GM21786 (cell line): ENCODE measurements at regions not wholly inside any gene's neighbourhood (a gene's known extent, or its start where the extent isn't known, plus 50 kb on each side); places are given as distances from the start of the nearest gene placed in this dataset.
"Not testable (repeated sequence)": the region's sequence is repeated elsewhere in the genome, so short reads cannot be mapped to it uniquely, and the experiment has no call there.

Experiments used
- ATAC-seq: cut with Tn5 transposase; IDR thresholded peaks from one replicate; pipeline ENCODE4 v1.9.1; 2021; ENCODE audit not compliant: unreplicated experiment

GRCh38 chr13:90447734-90448101, 899.8 kb upstream of the MIR17HG start:
- ATAC-seq: no peak

- ATAC-seq: no peak
Observed at GRCh38 chr13:90448466-90449037, 898.9 kb upstream of the MIR17HG start.

GRCh38 chr13:90453342-90453741, 894.1 kb upstream of the MIR17HG start:
- no peak for ATAC-seq

- no peak for ATAC-seq
Observed at GRCh38 chr13:90454002-90454636, 893.4 kb upstream of the MIR17HG start.

DNA sequence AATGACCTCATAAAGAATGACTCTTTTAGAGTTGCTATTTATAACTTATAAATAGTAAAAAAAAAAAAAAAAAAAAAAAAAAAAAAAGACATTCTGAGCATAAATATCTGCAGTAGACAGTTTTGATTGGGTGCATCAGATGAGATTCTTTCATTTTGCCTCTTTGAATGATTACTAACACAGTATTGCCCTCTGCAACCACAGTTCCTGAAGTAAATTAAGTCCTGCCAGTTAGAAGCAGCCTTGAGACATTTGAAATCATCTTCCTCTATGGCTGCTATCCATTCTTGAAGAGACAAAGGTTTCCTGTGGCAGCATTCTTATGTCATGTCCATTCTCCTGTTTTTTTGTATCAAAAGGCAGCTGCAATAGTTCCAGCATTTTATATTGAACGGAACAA, 892.4 kb upstream of the MIR17HG start:
- no peak for ATAC-seq

GRCh38 chr13:90455823-90456222, 891.7 kb upstream of the MIR17HG start:
- ATAC-seq: no peak

- ATAC-seq: no peak
Observed at GRCh38 chr13:90461398-90461797, 886.1 kb upstream of the MIR17HG start.

- no peak for ATAC-seq
Observed at GRCh38 chr13:90477216-90477615, 870.3 kb upstream of the MIR17HG start.

GRCh38 chr13:90483906-90484305, 863.6 kb upstream of the MIR17HG start:
- ATAC-seq: no peak

GRCh38 chr13:90485436-90485835, 862.1 kb upstream of the MIR17HG start:
- no peak for ATAC-seq

DNA sequence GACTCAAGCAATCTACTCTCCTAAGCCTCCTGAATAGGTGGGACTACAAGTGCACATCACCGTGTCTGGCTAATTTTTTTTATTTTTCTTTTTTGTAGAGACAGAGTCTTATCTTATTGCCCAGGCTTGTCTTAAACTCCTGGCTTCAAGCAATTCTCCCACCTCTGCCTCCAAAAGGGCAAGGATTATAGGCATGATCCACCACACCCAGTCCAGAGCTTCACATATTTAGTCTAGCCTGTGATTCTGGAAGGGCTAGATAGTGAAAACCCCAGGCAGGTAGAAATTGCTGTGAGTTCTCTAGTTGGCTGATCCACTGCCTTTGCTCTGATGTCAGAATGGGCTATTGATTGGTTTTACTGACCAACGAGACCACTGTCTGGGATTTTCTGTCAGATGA, 854.6 kb upstream of the MIR17HG start:
- no peak for ATAC-seq

DNA sequence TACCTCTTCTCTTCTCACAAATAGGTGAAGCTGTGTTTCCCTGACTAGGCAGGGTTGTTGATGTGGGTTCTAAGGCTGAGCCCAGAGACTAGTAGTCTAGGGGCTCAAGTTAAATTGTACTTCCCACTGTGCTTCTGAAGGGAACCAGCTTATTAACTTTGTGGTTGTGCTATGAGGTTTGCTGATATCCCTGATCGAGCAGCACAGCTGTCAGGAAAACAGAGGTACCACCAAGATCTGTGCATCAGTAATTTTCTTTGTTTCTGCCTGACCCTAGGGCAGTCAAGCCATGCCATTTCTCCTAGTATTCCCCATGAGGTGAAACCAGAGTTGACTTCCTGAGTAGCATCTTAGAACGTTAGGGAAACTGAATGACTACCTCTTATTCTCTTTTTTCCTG, 853.8 kb upstream of the MIR17HG start:
- no peak for ATAC-seq

- not testable (repeated sequence) for ATAC-seq
Observed at GRCh38 chr13:90494849-90495248, 852.6 kb upstream of the MIR17HG start.

DNA sequence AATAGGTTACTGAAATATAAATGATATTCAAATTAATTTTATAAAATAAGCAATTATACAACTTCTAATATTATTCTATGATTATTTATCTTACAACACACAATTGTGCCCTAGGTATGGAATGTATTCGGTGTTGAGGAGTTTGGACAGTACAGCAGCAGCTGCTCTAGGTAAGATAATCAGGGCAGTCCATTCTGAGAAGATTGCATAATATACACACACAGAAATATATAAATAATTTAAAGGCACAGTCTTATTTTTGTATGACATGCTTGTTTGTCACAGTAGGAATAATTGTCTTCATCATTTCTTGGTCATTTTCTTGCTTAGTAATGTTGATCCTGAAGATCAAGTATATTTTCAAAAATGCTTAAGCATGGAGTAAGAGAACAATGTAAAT, 849.4 kb upstream of the MIR17HG start:
- no peak for ATAC-seq

DNA sequence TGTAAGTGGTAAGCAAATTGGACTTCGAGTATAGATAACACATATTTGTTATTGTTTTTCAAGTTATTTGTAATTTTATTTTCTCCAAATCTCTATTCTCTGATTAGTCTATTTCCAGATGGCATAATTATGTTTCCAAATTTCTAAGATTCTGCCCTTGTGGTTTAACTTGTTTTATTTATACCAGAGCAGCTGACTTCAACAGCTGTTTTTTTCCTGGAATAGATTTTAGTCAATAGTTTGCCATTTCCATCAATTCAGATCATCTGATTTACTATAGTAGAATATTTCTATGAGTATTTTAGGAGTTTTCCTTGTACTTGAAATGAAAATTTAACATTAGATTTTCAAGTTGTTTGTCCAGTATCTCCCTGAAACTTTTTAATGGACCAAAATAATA, 848.7 kb upstream of the MIR17HG start:
- ATAC-seq: no peak

DNA sequence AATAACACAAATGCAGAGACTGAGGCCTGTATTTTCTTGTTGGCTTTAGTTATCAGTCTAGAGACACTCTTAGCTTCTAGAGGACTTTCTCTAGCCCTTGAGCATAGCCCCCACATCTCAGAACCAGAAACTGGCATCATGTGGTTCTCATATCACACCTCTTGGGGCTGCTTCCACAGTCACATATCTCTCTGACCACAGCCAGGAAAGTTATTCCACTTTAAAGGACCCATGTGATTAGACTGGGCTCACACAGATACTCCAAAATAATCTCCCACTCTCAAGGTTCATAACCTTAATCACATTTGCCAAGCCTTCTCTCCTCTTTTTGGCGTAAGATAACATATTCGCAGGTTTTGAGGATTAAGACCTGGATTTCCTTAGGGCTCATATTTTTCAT, 846.9 kb upstream of the MIR17HG start:
- ATAC-seq: no peak

GRCh38 chr13:90502153-90502552, 845.3 kb upstream of the MIR17HG start:
- no peak for ATAC-seq

DNA sequence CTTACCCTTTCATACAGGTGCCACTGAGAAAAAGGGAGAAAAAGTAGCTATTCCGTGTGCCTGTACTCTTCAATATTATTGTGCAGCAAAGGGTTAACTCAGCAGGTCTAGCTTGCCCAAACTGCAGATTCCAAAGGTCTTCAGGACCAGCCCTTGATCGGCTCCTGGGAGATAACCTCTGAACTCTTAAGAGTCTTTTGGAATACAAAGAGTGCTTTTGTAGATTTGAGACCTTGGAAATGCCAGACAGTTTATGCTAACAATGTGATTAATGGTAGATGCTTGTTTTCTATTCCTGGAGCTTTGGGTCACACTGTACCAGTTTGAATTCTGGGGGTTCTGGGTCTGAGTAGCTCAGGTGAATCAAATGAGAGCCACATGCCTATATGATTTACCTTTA, 844.7 kb upstream of the MIR17HG start:
- ATAC-seq: no peak

DNA sequence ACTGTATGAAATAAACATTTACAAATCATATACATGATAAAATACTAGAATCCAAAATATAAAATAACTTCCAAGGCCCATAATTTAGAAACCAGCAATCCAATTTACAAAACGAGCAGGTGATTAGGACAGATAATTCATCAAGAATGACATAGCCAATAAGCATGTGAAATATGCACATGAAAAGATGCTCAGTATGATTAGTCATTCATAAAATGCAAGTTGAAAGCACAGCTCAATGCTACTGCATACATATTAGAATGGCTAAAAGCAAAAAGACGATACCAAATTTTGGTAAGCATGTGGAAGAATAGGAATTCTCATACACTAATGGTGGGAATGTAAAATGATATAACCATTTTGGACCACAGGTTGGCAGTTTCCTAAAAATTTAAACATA, 837.2 kb upstream of the MIR17HG start:
- ATAC-seq: no peak

- no peak for ATAC-seq
Observed at GRCh38 chr13:90511903-90512302, 835.6 kb upstream of the MIR17HG start.

DNA sequence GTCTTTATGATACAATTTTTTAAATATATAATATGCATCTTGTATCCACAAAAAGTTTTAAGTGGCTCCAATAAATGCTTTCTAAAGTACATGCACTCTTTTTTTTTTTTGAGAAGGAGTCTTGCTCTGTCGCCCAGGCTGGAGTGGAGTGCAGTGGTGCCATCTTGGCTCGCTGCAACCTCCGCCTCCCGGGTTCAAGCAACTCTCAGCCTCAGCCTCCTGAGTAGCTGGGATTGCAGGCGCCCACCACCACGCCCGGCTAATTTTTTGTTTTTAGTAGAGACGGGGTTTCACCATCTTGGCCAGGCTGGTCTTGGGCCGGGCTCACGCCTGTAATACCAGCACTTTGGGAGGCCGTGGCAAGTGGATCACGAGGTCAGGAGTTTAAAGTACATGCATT, 832.8 kb upstream of the MIR17HG start:
- ATAC-seq: not testable (repeated sequence)

GRCh38 chr13:90518417-90518816, 829.1 kb upstream of the MIR17HG start:
- ATAC-seq: no peak

DNA sequence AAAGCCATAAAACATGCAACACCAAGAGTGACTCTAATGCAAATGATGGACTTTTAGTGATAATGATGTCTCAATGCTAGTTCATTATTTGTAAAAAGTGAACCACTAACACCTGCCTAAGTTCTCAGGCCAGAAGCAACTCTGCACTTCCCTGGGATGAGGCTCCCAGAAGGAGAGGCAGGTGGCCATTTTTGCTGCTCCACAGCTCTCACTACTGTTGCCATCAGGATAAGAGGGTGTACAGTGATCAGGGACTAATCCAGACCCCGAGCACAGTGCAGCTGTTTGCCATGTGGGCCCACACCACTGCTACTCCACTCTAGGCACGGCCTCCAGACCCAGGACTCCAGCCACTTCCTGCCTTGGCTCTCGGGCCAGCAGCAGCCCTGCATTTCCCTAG, 828.3 kb upstream of the MIR17HG start:
- ATAC-seq: no peak
